B cell (primary cell): ENCODE measurements at regions not wholly inside any gene's neighbourhood (a gene's known extent, or its start where the extent isn't known, plus 50 kb on each side); places are given as distances from the start of the nearest gene placed in this dataset.

ENCODE experiments used
- ATAC-seq: fragments of 200-7000 bp; cut with Tn5 transposase; one replicate; pipeline ENCODE4 v1.10.0; 2021; ENCODE audit warnings: low read depth, mild to moderate bottlenecking, moderate number of reproducible peaks, moderate library complexity
- CTCF ChIA-PET: fragments of 350-600 bp; sonication (Branson Sonifier 250); formaldehyde crosslinking; loops from one replicate; lab custom pipeline; 2021; ENCODE audit warnings: antibody characterized with exemption, inconsistent platforms; lab: Charles Lee
- POLR2A ChIA-PET: fragments of 350-600 bp; sonication (Branson Sonifier 250); formaldehyde crosslinking; loops from one replicate; lab custom pipeline; 2021; ENCODE audit warnings: antibody characterized with exemption; lab: Charles Lee
- DNase-seq: peaks from one replicate; pipeline ENCODE4 v3.0.0; 2013
- H2AFZ ChIP-seq: 2 replicates; pipeline ENCODE4 v1.6.1; 2012; ENCODE audit warnings: mild to moderate bottlenecking, low read depth, low read length; ENCODE audit not compliant: insufficient read depth, poor library complexity, severe bottlenecking
- H3K27ac ChIP-seq, 2 donors: 1 replicate in 1 of 2; 2 replicates in 1 of 2; pipeline ENCODE4 v1.5.1; 2012 to 2013; ENCODE audit warnings: low read length in 2 of 2, mild to moderate bottlenecking in 2 of 2, moderate library complexity in 1 of 2
- H3K27me3 ChIP-seq, 4 experiments: fragments of 200-600 bp in 1 of 4; sonication (generic) in 1 of 4; replicated peaks in 1 of 4; 1 replicate in 2 of 4; 2 replicates in 2 of 4; pipeline versions ENCODE4 v1.6.1 to v1.7.0; 2013 to 2016; ENCODE audit warnings: low read length in 3 of 4, mild to moderate bottlenecking in 2 of 4, mixed read lengths in 1 of 4, moderate library complexity in 1 of 4; ENCODE audit not compliant: insufficient read depth in 4 of 4, control insufficient read depth in 3 of 4; ENCODE audit errors: control extremely low read depth in 1 of 4
- H3K36me3 ChIP-seq, 2 experiments: replicated peaks in 1 of 2; 1 replicate in 1 of 2; 2 replicates in 1 of 2; pipeline versions ENCODE4 v1.6.1 to v1.7.1; 2013; ENCODE audit warnings: low read length in 1 of 2; ENCODE audit not compliant: insufficient read depth in 2 of 2, control insufficient read depth in 1 of 2; ENCODE audit errors: control extremely low read depth in 1 of 2, extremely low read depth in 1 of 2
- H3K4me1 ChIP-seq, 2 donors: fragments of 200-600 bp in 1 of 2; sonication (generic) in 1 of 2; 1 replicate in 1 of 2; 2 replicates in 1 of 2; pipeline versions ENCODE4 v1.5.1 to v1.6.1; 2013 to 2017; ENCODE audit warnings: low read length in 2 of 2; ENCODE audit not compliant: control insufficient read depth in 2 of 2, insufficient read depth in 2 of 2
- H3K4me2 ChIP-seq: replicated peaks from 2 replicates; pipeline ENCODE3; 2012; ENCODE audit warnings: mild to moderate bottlenecking, low read depth, low read length; ENCODE audit not compliant: poor library complexity, severe bottlenecking
- H3K4me3 ChIP-seq, 5 experiments: fragments of 200-600 bp in 1 of 5; sonication (generic) in 1 of 5; 1 replicate in 3 of 5; 2 replicates in 2 of 5; pipeline versions ENCODE4 v1.5.1 to v1.7.0; 2011 to 2016; ENCODE audit warnings: low read length in 4 of 5, mild to moderate bottlenecking in 4 of 5, low read depth in 2 of 5, control low read depth in 1 of 5, moderate library complexity in 1 of 5; ENCODE audit not compliant: insufficient read depth in 1 of 5; ENCODE audit errors: control extremely low read depth in 1 of 5, extremely low read depth in 1 of 5
- H3K79me2 ChIP-seq: fragments of 200-600 bp; sonication (generic); one replicate; pipeline ENCODE4 v1.6.0; 2016; ENCODE audit warnings: low read length; ENCODE audit not compliant: control insufficient read depth, insufficient read depth
- H3K9ac ChIP-seq: fragments of 200-600 bp; sonication (generic); 2 replicates; pipeline ENCODE4 v1.6.1; 2017; ENCODE audit warnings: mild to moderate bottlenecking, low read length, moderate library complexity
- H3K9me3 ChIP-seq, 3 donors: one replicate each; pipeline versions ENCODE4 v1.6.1 to v1.7.1; 2013; ENCODE audit warnings: low read length in 2 of 3; ENCODE audit not compliant: control insufficient read depth in 2 of 3, insufficient read depth in 1 of 3; ENCODE audit errors: control extremely low read depth in 1 of 3
- H4K20me1 ChIP-seq: 2 replicates; pipeline ENCODE4 v1.6.0; 2012; ENCODE audit warnings: mild to moderate bottlenecking, low read length; ENCODE audit not compliant: insufficient read depth, control insufficient read depth, poor library complexity, severe bottlenecking
- H3K27ac Mint-ChIP-seq: one replicate; pipeline ENCODE4 v1.8.0; 2021; ENCODE audit warnings: mixed read lengths
- H3K27me3 Mint-ChIP-seq: one replicate; pipeline ENCODE4 v1.8.0; 2021; ENCODE audit warnings: mixed read lengths
- H3K4me1 Mint-ChIP-seq: one replicate; pipeline ENCODE4 v1.8.0; 2021; ENCODE audit warnings: mixed read lengths
- H3K4me3 Mint-ChIP-seq: one replicate; pipeline ENCODE4 v1.8.0; 2021; ENCODE audit warnings: mixed read lengths
- H3K9me3 Mint-ChIP-seq: one replicate; pipeline ENCODE4 v1.8.0; 2022; ENCODE audit warnings: mixed read lengths; ENCODE audit not compliant: insufficient read depth
- EZH2 ChIP-seq: IDR thresholded peaks from 2 replicates; pipeline ENCODE4 v1.6.1; 2012; ENCODE audit warnings: borderline replicate concordance, low read depth, mild to moderate bottlenecking, moderate library complexity, low read length; ENCODE audit not compliant: insufficient read depth, poor library complexity, severe bottlenecking
- WGBS: methylation state at CpG from one replicate; pipeline ENCODE4 v1.1.5; 2013; ENCODE audit warnings: missing lambda C conversion rate; ENCODE audit not compliant: insufficient coverage; 5-methylcytosine and 5-hydroxymethylcytosine counted together
- intact Hi-C: fragments of 100-400 bp; cut with micrococcal nuclease; formaldehyde crosslinking; loops from one replicate; pipeline ENCODE4 v1.10.0; 2022
- TF ChIP-seq, protein P1 (sequence below): fragments of 200-600 bp; IDR thresholded peaks from one replicate; pipeline ENCODE4 v1.8.0; 2022; ENCODE audit warnings: antibody characterized with exemption, mild to moderate bottlenecking

DNA sequence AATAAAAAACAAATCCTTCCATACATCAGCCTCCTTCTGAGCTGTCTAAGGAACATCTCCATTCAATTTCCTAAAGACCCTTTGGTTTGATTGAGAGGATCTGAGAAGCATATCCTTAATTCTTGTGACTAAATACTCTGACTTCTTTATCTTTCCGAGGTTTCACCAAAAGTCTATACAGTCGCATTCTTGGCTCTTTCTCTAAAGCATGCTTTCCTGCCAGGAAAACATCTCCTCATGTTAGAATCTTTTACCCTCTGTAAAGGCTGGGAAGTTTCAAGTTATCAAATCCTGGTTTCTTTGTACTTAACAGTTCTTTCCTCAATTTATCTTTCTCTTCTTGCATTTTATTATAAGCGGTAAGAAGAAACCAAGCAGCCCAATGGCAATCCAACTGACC, 630.4 kb downstream of the PTPRC start:
- H3K4me3 Mint-ChIP-seq: no peak overlapping the region
- no peak for TF ChIP-seq EZH2
- TF ChIP-seq, protein P1, sequence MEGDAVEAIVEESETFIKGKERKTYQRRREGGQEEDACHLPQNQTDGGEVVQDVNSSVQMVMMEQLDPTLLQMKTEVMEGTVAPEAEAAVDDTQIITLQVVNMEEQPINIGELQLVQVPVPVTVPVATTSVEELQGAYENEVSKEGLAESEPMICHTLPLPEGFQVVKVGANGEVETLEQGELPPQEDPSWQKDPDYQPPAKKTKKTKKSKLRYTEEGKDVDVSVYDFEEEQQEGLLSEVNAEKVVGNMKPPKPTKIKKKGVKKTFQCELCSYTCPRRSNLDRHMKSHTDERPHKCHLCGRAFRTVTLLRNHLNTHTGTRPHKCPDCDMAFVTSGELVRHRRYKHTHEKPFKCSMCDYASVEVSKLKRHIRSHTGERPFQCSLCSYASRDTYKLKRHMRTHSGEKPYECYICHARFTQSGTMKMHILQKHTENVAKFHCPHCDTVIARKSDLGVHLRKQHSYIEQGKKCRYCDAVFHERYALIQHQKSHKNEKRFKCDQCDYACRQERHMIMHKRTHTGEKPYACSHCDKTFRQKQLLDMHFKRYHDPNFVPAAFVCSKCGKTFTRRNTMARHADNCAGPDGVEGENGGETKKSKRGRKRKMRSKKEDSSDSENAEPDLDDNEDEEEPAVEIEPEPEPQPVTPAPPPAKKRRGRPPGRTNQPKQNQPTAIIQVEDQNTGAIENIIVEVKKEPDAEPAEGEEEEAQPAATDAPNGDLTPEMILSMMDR: no peak
- Histone ChIP-seq H2AFZ (no peak overlapping the region), H3K4me3 (no peak overlapping the region), H3K79me2 (no peaks in the 10 kb centered on the region), H4K20me1 (no peaks in the 10 kb centered on the region), H3K27ac (no peak overlapping the region), H3K9me3 (no peaks in the 10 kb centered on the region), H3K9ac (no peak overlapping the region), H3K4me1 (no peaks in the 10 kb centered on the region), H3K27me3 (no peaks in the 10 kb centered on the region), H3K36me3 (no peaks in the 10 kb centered on the region), H3K4me2 (no peak overlapping the region)
- intact Hi-C loops: no loop called here
- H3K27ac Mint-ChIP-seq: no peak overlapping the region
- H3K27me3 Mint-ChIP-seq: no peaks in the 10 kb centered on the region
- DNase-seq (no peak), ATAC-seq (no peak)
- WGBS: 100% methylated on average over 3 of the region's 3 CpGs
- CTCF ChIA-PET: no interaction called here
- H3K9me3 Mint-ChIP-seq: no peaks in the 10 kb centered on the region
- H3K4me1 Mint-ChIP-seq: no peaks in the 10 kb centered on the region
- POLR2A ChIA-PET: no interaction called here

GRCh38 chr1:199272139-199272544, 633.3 kb downstream of the PTPRC start:
- no peaks in the 10 kb centered on the region for H3K79me2 ChIP-seq
- CTCF ChIA-PET: no interaction called here
- H3K27me3 ChIP-seq: no peaks in the 10 kb centered on the region
- Mint-ChIP-seq H3K4me3 (no peak overlapping the region), H3K27ac (no peak overlapping the region), H3K9me3 (peaks cover 2% of the 10 kb centered on the region), H3K27me3 (no peaks in the 10 kb centered on the region), H3K4me1 (no peaks in the 10 kb centered on the region)
- intact Hi-C loops: no loop called here
- H3K4me2 ChIP-seq: no peak overlapping the region
- DNase-seq: no peak
- H3K27ac ChIP-seq: no peak overlapping the region
- no peaks in the 10 kb centered on the region for H3K36me3 ChIP-seq
- H3K4me3 ChIP-seq: no peak overlapping the region
- ATAC-seq: no peak
- H3K4me1 ChIP-seq: no peaks in the 10 kb centered on the region
- no peak overlapping the region for H2AFZ ChIP-seq
- 100% methylated on average over 1 of the region's 3 CpGs for WGBS
- H3K9ac ChIP-seq: no peak overlapping the region
- no peaks in the 10 kb centered on the region for H4K20me1 ChIP-seq
- H3K9me3 ChIP-seq: no peaks in the 10 kb centered on the region
- TF ChIP-seq, protein P1: no peak
- no peak for TF ChIP-seq EZH2
- POLR2A ChIA-PET: no interaction called here
